ENCODE measurements at regions not wholly inside any gene's neighbourhood (a gene's known extent, or its start where the extent isn't known, plus 50 kb on each side); places are given as distances from the start of the nearest gene placed in this dataset.

DNA sequence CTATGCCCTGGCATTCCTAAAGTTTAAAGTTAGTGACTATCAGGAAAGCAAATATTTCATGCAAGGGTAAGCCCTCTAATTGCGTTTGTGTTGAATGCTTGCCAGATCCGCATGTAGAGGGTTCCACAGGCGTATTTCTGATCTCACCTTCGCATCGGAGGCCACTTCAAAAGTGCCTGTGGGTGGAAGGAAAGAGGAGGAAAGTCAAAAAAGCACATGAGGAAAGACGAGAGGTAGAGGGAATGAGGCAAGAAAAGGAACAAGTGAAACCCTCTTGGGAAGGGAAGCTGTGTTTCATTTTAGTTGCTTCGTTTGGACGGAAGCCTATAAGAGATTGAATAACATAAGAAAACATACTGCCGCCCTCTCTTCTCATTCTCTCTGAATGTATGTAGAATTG is 628.8 kb downstream of the SPRY1 start:
- TF ChIP-seq EZH2phosphoT487 (IDR thresholded peaks at IDR 0.05; ENCODE audit: insufficient read depth, low read depth) (no peak), EZH2 (IDR thresholded peaks at IDR 0.05; ENCODE audit: insufficient read depth, poor library complexity, severe bottlenecking) (no peak)
